HEK293 (cell line): ENCODE measurements at regions not wholly inside any gene's neighbourhood (a gene's known extent, or its start where the extent isn't known, plus 50 kb on each side); places are given as distances from the start of the nearest gene placed in this dataset.

Experiments used
- CTCF ChIA-PET: fragments of 350-600 bp; formaldehyde crosslinking; extraction: SDS; loops from one replicate; lab custom pipeline; 2021; ENCODE audit warnings: antibody characterized with exemption; lab: Yijun Ruan, JAX
- POLR2A ChIA-PET: fragments of 300-600 bp; formaldehyde crosslinking; extraction: SDS; loops from one replicate; lab custom pipeline; 2020; ENCODE audit warnings: antibody characterized with exemption, inconsistent platforms; lab: Yijun Ruan, JAX
- H3K27ac ChIP-seq: fragments of 200-500 bp; sonication (Bioruptor generic); 2 replicates; pipeline ENCODE4 v1.5.1; 2014; ENCODE audit warnings: low read depth, low read length, control low read depth, inconsistent platforms; ENCODE audit errors: extremely low read depth
- H3K36me3 ChIP-seq, 2 experiments: fragments of 200-500 bp in 1 of 2; sonication (Bioruptor generic) in 1 of 2; 1 replicate in 1 of 2; 2 replicates in 1 of 2; pipeline ENCODE4 v1.5.1; 2014 to 2017; ENCODE audit warnings: inconsistent platforms in 2 of 2, low read length in 2 of 2; ENCODE audit not compliant: control insufficient read depth in 2 of 2, insufficient read depth in 1 of 2
- H3K4me1 ChIP-seq: fragments of 200-500 bp; sonication (Bioruptor generic); 2 replicates; pipeline ENCODE4 v1.5.1; 2014; ENCODE audit warnings: mild to moderate bottlenecking, low read length, inconsistent platforms; ENCODE audit not compliant: control insufficient read depth, insufficient read depth
- H3K4me3 ChIP-seq: 2 replicates; pipeline ENCODE4 v1.5.1; 2011; ENCODE audit warnings: low read depth, mild to moderate bottlenecking, control low read depth, low read length, moderate library complexity
- H3K9me3 ChIP-seq: fragments of 200-500 bp; sonication (Bioruptor generic); 2 replicates; pipeline ENCODE4 v1.5.1; 2014; ENCODE audit warnings: low read depth, low read length, inconsistent platforms; ENCODE audit not compliant: control insufficient read depth, insufficient read depth
- OSR2 ChIP-seq: fragments of 450-650 bp; formaldehyde crosslinking; IDR thresholded peaks from 2 replicates; pipeline ENCODE4 v1.5.1; 2016; ENCODE audit warnings: missing biosample characterization, missing genetic modification characterization
- SALL2 ChIP-seq: fragments of 450-650 bp; formaldehyde crosslinking; IDR thresholded peaks from 2 replicates; pipeline ENCODE4 v1.5.0; 2017; ENCODE audit warnings: missing biosample characterization, mild to moderate bottlenecking, missing genetic modification characterization, borderline replicate concordance
- SETDB1 ChIP-seq: IDR thresholded peaks from one replicate; pipeline ENCODE4 v1.6.1; 2017; ENCODE audit warnings: mild to moderate bottlenecking, low read length, moderate library complexity, mixed read lengths; ENCODE audit not compliant: insufficient read length
- TRIM28 ChIP-seq: IDR thresholded peaks from 2 replicates; pipeline ENCODE4 v1.6.1; 2011; ENCODE audit warnings: low read length, control low read depth, borderline replicate concordance
- ZBTB20 ChIP-seq: fragments of 450-650 bp; formaldehyde crosslinking; IDR thresholded peaks from 2 replicates; pipeline ENCODE4 v1.5.1; 2016; ENCODE audit warnings: missing biosample characterization, missing genetic modification characterization
- ZBTB48 ChIP-seq: fragments of 450-650 bp; formaldehyde crosslinking; IDR thresholded peaks from 2 replicates; pipeline ENCODE4 v1.5.1; 2016; ENCODE audit warnings: missing biosample characterization, missing genetic modification characterization
- ZFP3 ChIP-seq: fragments of 450-650 bp; formaldehyde crosslinking; IDR thresholded peaks from 2 replicates; pipeline ENCODE4 v1.5.1; 2016; ENCODE audit warnings: low read depth, missing biosample characterization, missing genetic modification characterization
- ZNF121 ChIP-seq: fragments of 450-650 bp; formaldehyde crosslinking; IDR thresholded peaks from 2 replicates; pipeline ENCODE4 v1.5.1; 2016; ENCODE audit warnings: missing biosample characterization, missing genetic modification characterization
- ZNF155 ChIP-seq: fragments of 450-650 bp; formaldehyde crosslinking; IDR thresholded peaks from 2 replicates; pipeline ENCODE4 v1.5.1; 2016; ENCODE audit warnings: missing biosample characterization, missing genetic modification characterization
- ZNF239 ChIP-seq: fragments of 450-650 bp; formaldehyde crosslinking; IDR thresholded peaks from 2 replicates; pipeline ENCODE4 v1.5.1; 2016; ENCODE audit warnings: missing biosample characterization, missing genetic modification characterization
- ZNF335 ChIP-seq: fragments of 450-650 bp; formaldehyde crosslinking; conservative IDR thresholded peaks from 2 replicates; pipeline ENCODE4 v1.5.1; 2016; ENCODE audit warnings: missing biosample characterization, missing genetic modification characterization
- ZNF341 ChIP-seq: fragments of 450-650 bp; formaldehyde crosslinking; IDR thresholded peaks from 2 replicates; pipeline ENCODE4; 2016; ENCODE audit warnings: low read depth, missing biosample characterization, missing genetic modification characterization
- ZNF529 ChIP-seq: fragments of 450-650 bp; formaldehyde crosslinking; IDR thresholded peaks from 2 replicates; pipeline ENCODE4 v1.5.1; 2017; ENCODE audit warnings: missing genetic modification characterization, missing biosample characterization; ENCODE audit not compliant: insufficient replicate concordance
- ZNF544 ChIP-seq: fragments of 450-650 bp; formaldehyde crosslinking; IDR thresholded peaks from 2 replicates; pipeline ENCODE4 v1.5.0; 2017; ENCODE audit warnings: missing biosample characterization, missing genetic modification characterization
- ZNF585B ChIP-seq: fragments of 450-650 bp; formaldehyde crosslinking; IDR thresholded peaks from 2 replicates; pipeline ENCODE4 v1.5.1; 2016; ENCODE audit warnings: missing biosample characterization, missing genetic modification characterization
- ZNF610 ChIP-seq: fragments of 450-650 bp; formaldehyde crosslinking; IDR thresholded peaks from 2 replicates; pipeline ENCODE4 v1.5.1; 2016; ENCODE audit warnings: missing biosample characterization, missing genetic modification characterization, borderline replicate concordance
- ZNF660 ChIP-seq: fragments of 450-650 bp; IDR thresholded peaks from 2 replicates; pipeline ENCODE4 v1.5.1; 2018; ENCODE audit warnings: missing biosample characterization, mild to moderate bottlenecking, missing genetic modification characterization
- ZNF707 ChIP-seq: fragments of 450-650 bp; formaldehyde crosslinking; IDR thresholded peaks from 2 replicates; pipeline ENCODE4 v1.5.1; 2016; ENCODE audit warnings: missing biosample characterization, missing genetic modification characterization
- ZNF76 ChIP-seq: fragments of 450-650 bp; formaldehyde crosslinking; IDR thresholded peaks from 2 replicates; pipeline ENCODE4; 2016; ENCODE audit warnings: low read depth, missing biosample characterization, missing genetic modification characterization, borderline replicate concordance
- TF ChIP-seq, protein P1 (sequence below): fragments of 450-650 bp; formaldehyde crosslinking; IDR thresholded peaks from 2 replicates; pipeline ENCODE4 v1.5.1; 2017; ENCODE audit warnings: missing biosample characterization, missing genetic modification characterization
- TF ChIP-seq, protein P2 (sequence below): fragments of 450-650 bp; formaldehyde crosslinking; IDR thresholded peaks from 2 replicates; pipeline ENCODE4 v1.5.1; 2016; ENCODE audit warnings: missing biosample characterization, missing genetic modification characterization
- TF ChIP-seq, protein P3 (sequence below): fragments of 450-650 bp; formaldehyde crosslinking; conservative IDR thresholded peaks from 2 replicates; pipeline ENCODE4 v1.5.1; 2016; ENCODE audit warnings: low read depth, missing biosample characterization, missing genetic modification characterization
- TF ChIP-seq, protein P4 (sequence below): fragments of 450-650 bp; formaldehyde crosslinking; IDR thresholded peaks from 2 replicates; pipeline ENCODE4 v1.5.1; 2017; ENCODE audit warnings: missing biosample characterization, missing genetic modification characterization
- TF ChIP-seq, protein P5 (sequence below): fragments of 450-650 bp; formaldehyde crosslinking; IDR thresholded peaks from 2 replicates; pipeline ENCODE4 v1.5.1; 2016; ENCODE audit warnings: missing biosample characterization, missing genetic modification characterization, borderline replicate concordance

DNA sequence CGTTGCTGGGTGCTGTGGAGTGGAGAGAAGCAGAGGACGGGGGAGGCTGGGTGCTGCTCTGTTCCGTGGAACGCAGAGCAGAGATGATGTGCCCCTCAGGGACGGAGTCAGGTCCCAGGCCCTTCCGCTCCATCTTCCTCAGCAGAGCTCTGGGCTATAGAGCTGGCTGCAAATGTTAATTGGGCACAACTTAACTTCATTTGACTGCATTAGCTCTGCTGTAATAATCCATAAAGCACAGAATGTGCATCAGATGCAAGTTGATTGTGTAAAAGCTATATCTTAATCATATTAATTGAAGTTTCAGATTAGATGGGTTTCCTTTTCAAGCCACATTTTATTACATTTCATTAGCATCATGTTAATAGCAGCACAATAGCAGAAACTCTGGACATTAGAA is 212.6 kb downstream of the ABCC12 start:
- CTCF ChIA-PET, result interaction anchor here (0.6 kb wide), 1 partner anchor 801 kb away, joined by 3 read pairs; no protein-coding TSS in a partner anchor
- Histone ChIP-seq H3K36me3 (no peaks in the 10 kb centered on the region), H3K4me3 (no peak overlapping the region), H3K4me1 (no peaks in the 10 kb centered on the region), H3K27ac (no peak overlapping the region), H3K9me3 (no peaks in the 10 kb centered on the region)
- no peak for TF ChIP-seq ZFP3 (tag by site-specific recombination)
- no peak for TF ChIP-seq ZBTB20 (tag by site-specific recombination)
- TF ChIP-seq, protein P1, sequence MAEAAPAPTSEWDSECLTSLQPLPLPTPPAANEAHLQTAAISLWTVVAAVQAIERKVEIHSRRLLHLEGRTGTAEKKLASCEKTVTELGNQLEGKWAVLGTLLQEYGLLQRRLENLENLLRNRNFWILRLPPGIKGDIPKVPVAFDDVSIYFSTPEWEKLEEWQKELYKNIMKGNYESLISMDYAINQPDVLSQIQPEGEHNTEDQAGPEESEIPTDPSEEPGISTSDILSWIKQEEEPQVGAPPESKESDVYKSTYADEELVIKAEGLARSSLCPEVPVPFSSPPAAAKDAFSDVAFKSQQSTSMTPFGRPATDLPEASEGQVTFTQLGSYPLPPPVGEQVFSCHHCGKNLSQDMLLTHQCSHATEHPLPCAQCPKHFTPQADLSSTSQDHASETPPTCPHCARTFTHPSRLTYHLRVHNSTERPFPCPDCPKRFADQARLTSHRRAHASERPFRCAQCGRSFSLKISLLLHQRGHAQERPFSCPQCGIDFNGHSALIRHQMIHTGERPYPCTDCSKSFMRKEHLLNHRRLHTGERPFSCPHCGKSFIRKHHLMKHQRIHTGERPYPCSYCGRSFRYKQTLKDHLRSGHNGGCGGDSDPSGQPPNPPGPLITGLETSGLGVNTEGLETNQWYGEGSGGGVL (tag by site-specific recombination), result no peak
- TF ChIP-seq ZNF707 (tag by site-specific recombination), result no peak
- no peak for TF ChIP-seq ZNF335 (tag by site-specific recombination)
- TF ChIP-seq TRIM28, result no peak
- no peak for TF ChIP-seq OSR2
- TF ChIP-seq ZNF155 (tag by site-specific recombination), result no peak
- no peak for TF ChIP-seq ZNF660 (tag by site-specific recombination)
- TF ChIP-seq, protein P2, sequence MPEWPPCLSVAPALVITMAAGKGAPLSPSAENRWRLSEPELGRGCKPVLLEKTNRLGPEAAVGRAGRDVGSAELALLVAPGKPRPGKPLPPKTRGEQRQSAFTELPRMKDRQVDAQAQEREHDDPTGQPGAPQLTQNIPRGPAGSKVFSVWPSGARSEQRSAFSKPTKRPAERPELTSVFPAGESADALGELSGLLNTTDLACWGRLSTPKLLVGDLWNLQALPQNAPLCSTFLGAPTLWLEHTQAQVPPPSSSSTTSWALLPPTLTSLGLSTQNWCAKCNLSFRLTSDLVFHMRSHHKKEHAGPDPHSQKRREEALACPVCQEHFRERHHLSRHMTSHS (tag by site-specific recombination), result no peak
- POLR2A ChIA-PET, result no interaction called here

DNA sequence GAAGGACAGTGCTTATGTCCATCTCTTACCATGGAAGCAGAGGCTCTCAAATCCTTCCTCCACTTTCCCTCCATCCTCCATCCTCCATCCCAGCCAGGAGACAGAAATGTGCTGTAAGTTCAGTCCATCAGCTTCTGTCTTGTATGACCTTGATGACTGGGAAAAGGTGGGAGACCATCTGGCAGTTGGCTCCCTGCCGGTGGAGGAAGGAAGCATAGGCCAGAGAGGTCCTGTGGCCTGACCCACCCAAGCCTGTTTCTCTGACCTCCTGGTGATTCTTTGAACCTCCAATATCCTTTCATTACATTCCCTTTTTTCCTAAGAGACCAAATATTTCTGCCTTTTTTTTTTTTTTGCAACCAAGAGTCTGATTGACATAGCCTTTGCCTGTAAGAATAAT is 215.3 kb downstream of the ABCC12 start:
- CTCF ChIA-PET, result interaction anchor here (1.3 kb wide), 1 partner anchor 115 kb away, joined by 5 read pairs; no protein-coding TSS in a partner anchor
- Histone ChIP-seq H3K4me3 (no peak overlapping the region), H3K4me1 (no peaks in the 10 kb centered on the region), H3K36me3 (no peaks in the 10 kb centered on the region), H3K27ac (no peak overlapping the region), H3K9me3 (no peaks in the 10 kb centered on the region)
- POLR2A ChIA-PET, result interaction anchor here (0.7 kb wide), 1 partner anchor 59 kb away, joined by 3 read pairs; no protein-coding TSS in a partner anchor
- no peak for TF ChIP-seq ZNF76 (tag by site-specific recombination)
- no peak for TF ChIP-seq ZNF529 (tag by site-specific recombination)
- no peak for TF ChIP-seq ZNF121 (tag by site-specific recombination)
- no peak for TF ChIP-seq ZNF585B
- no peak for TF ChIP-seq SETDB1
- no peak for TF ChIP-seq ZNF544 (tag by site-specific recombination)
- TF ChIP-seq, protein P3, sequence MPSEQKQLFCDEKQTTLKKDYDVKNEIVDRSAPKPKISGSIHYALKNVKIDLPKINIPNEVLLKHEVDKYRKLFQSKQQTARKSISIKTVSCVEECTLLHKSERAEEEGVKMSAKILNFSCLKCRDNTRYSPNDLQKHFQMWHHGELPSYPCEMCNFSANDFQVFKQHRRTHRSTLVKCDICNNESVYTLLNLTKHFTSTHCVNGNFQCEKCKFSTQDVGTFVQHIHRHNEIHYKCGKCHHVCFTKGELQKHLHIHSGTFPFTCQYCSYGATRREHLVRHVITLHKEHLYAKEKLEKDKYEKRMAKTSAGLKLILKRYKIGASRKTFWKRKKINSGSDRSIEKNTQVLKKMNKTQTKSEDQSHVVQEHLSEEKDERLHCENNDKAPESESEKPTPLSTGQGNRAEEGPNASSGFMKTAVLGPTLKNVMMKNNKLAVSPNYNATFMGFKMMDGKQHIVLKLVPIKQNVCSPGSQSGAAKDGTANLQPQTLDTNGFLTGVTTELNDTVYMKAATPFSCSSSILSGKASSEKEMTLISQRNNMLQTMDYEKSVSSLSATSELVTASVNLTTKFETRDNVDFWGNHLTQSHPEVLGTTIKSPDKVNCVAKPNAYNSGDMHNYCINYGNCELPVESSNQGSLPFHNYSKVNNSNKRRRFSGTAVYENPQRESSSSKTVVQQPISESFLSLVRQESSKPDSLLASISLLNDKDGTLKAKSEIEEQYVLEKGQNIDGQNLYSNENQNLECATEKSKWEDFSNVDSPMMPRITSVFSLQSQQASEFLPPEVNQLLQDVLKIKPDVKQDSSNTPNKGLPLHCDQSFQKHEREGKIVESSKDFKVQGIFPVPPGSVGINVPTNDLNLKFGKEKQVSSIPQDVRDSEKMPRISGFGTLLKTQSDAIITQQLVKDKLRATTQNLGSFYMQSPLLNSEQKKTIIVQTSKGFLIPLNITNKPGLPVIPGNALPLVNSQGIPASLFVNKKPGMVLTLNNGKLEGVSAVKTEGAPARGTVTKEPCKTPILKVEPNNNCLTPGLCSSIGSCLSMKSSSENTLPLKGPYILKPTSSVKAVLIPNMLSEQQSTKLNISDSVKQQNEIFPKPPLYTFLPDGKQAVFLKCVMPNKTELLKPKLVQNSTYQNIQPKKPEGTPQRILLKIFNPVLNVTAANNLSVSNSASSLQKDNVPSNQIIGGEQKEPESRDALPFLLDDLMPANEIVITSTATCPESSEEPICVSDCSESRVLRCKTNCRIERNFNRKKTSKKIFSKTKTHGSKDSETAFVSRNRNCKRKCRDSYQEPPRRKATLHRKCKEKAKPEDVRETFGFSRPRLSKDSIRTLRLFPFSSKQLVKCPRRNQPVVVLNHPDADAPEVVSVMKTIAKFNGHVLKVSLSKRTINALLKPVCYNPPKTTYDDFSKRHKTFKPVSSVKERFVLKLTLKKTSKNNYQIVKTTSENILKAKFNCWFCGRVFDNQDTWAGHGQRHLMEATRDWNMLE (tag by site-specific recombination), result no peak
- TF ChIP-seq SALL2 (tag by site-specific recombination), result no peak
- TF ChIP-seq, protein P4, sequence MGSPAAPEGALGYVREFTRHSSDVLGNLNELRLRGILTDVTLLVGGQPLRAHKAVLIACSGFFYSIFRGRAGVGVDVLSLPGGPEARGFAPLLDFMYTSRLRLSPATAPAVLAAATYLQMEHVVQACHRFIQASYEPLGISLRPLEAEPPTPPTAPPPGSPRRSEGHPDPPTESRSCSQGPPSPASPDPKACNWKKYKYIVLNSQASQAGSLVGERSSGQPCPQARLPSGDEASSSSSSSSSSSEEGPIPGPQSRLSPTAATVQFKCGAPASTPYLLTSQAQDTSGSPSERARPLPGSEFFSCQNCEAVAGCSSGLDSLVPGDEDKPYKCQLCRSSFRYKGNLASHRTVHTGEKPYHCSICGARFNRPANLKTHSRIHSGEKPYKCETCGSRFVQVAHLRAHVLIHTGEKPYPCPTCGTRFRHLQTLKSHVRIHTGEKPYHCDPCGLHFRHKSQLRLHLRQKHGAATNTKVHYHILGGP (tag by site-specific recombination), result no peak
- no peak for TF ChIP-seq ZNF610 (tag by site-specific recombination)
- TF ChIP-seq ZNF239 (tag by site-specific recombination), result no peak
- TF ChIP-seq, protein P5, sequence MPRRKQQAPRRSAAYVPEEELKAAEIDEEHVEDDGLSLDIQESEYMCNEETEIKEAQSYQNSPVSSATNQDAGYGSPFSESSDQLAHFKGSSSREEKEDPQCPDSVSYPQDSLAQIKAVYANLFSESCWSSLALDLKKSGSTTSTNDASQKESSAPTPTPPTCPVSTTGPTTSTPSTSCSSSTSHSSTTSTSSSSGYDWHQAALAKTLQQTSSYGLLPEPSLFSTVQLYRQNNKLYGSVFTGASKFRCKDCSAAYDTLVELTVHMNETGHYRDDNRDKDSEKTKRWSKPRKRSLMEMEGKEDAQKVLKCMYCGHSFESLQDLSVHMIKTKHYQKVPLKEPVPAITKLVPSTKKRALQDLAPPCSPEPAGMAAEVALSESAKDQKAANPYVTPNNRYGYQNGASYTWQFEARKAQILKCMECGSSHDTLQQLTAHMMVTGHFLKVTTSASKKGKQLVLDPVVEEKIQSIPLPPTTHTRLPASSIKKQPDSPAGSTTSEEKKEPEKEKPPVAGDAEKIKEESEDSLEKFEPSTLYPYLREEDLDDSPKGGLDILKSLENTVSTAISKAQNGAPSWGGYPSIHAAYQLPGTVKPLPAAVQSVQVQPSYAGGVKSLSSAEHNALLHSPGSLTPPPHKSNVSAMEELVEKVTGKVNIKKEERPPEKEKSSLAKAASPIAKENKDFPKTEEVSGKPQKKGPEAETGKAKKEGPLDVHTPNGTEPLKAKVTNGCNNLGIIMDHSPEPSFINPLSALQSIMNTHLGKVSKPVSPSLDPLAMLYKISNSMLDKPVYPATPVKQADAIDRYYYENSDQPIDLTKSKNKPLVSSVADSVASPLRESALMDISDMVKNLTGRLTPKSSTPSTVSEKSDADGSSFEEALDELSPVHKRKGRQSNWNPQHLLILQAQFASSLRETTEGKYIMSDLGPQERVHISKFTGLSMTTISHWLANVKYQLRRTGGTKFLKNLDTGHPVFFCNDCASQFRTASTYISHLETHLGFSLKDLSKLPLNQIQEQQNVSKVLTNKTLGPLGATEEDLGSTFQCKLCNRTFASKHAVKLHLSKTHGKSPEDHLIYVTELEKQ (tag by site-specific recombination), result no peak
- TF ChIP-seq ZNF341 (tag by site-specific recombination), result no peak
- no peak for TF ChIP-seq ZBTB48 (tag by site-specific recombination)
